ENCODE measurements at regions not wholly inside any gene's neighbourhood (a gene's known extent, or its start where the extent isn't known, plus 50 kb on each side); places are given as distances from the start of the nearest gene placed in this dataset.

- Histone ChIP-seq H3K79me2 (ENCODE audit: control insufficient read depth, insufficient read depth, low read length) (no peaks in the 10 kb centered on the region), H3K27ac (ENCODE audit: control insufficient read depth, insufficient read depth, low read length) (no peak overlapping the region), H3K9me3 (ENCODE audit: control insufficient read depth, low read depth, low read length) (no peaks in the 10 kb centered on the region), H3K4me3 (ENCODE audit: control insufficient read depth in 2 of 3, extremely low read depth in 1 of 3, insufficient read depth in 2 of 3, low read depth in 1 of 3, low read length in 3 of 3) (no peak overlapping the region), H3K36me3 (ENCODE audit: control insufficient read depth in 2 of 2, extremely low read depth in 1 of 2, insufficient read depth in 2 of 2, low read length in 2 of 2) (no peaks in the 10 kb centered on the region), H4K20me1 (ENCODE audit: control insufficient read depth, extremely low read depth, insufficient read depth, low read length) (no peaks in the 10 kb centered on the region), H3K9me1 (ENCODE audit: control insufficient read depth, extremely low read depth, insufficient read depth, low read length) (no peaks in the 10 kb centered on the region), H3K4me2 (ENCODE audit: control insufficient read depth, extremely low read depth, insufficient read depth, low read depth, low read length) (no peak overlapping the region), H2AFZ (ENCODE audit: control insufficient read depth, low read length) (no peak overlapping the region), H3K9ac (ENCODE audit: control insufficient read depth, extremely low read depth, insufficient read depth, low read length) (no peak overlapping the region), H3K4me1 (ENCODE audit: control insufficient read depth, extremely low read depth, insufficient read depth, low read length) (no peaks in the 10 kb centered on the region), H3K27me3 (ENCODE audit: control insufficient read depth, extremely low read depth, insufficient read depth, low read length) (no peaks in the 10 kb centered on the region)
- FAIRE-seq: no peak
- TF ChIP-seq CTCF (optimal IDR thresholded peaks at IDR 0.05 in 1 of 3, IDR thresholded peaks at IDR 0.05 in 1 of 3, conservative IDR thresholded peaks at IDR 0.05 in 1 of 3; ENCODE audit: extremely low read depth in 1 of 3, insufficient read depth in 2 of 3, low read length in 3 of 3): no peak
- TF ChIP-seq EZH2 (IDR thresholded peaks at IDR 0.05; ENCODE audit: low read length): no peak
- DNase-seq (ENCODE audit: low read depth, low spot score): no peak
- dilution Hi-C loops (cut with MboI; ENCODE audit: extremely low pct_ligation_motif_present, low sequenced_read_pairs): no loop called here
These were observed 191.5 kb downstream of the SNX18 start for GRCh38 chr5:54709096-54709495.

- Histone ChIP-seq H3K4me1 (ENCODE audit: control insufficient read depth, extremely low read depth, insufficient read depth, low read length) (no peaks in the 10 kb centered on the region), H3K27ac (ENCODE audit: control insufficient read depth, insufficient read depth, low read length) (no peak overlapping the region), H3K36me3 (ENCODE audit: control insufficient read depth in 2 of 2, extremely low read depth in 1 of 2, insufficient read depth in 2 of 2, low read length in 2 of 2) (no peaks in the 10 kb centered on the region), H3K79me2 (ENCODE audit: control insufficient read depth, insufficient read depth, low read length) (no peaks in the 10 kb centered on the region), H3K9ac (ENCODE audit: control insufficient read depth, extremely low read depth, insufficient read depth, low read length) (no peak overlapping the region), H3K27me3 (ENCODE audit: control insufficient read depth, extremely low read depth, insufficient read depth, low read length) (no peaks in the 10 kb centered on the region), H3K4me2 (ENCODE audit: control insufficient read depth, extremely low read depth, insufficient read depth, low read depth, low read length) (no peak overlapping the region), H4K20me1 (ENCODE audit: control insufficient read depth, extremely low read depth, insufficient read depth, low read length) (no peaks in the 10 kb centered on the region), H2AFZ (ENCODE audit: control insufficient read depth, low read length) (no peak overlapping the region), H3K4me3 (ENCODE audit: control insufficient read depth in 2 of 3, extremely low read depth in 1 of 3, insufficient read depth in 2 of 3, low read depth in 1 of 3, low read length in 3 of 3) (no peak overlapping the region), H3K9me3 (ENCODE audit: control insufficient read depth, low read depth, low read length) (no peaks in the 10 kb centered on the region), H3K9me1 (ENCODE audit: control insufficient read depth, extremely low read depth, insufficient read depth, low read length) (no peaks in the 10 kb centered on the region)
- dilution Hi-C loops (cut with MboI; ENCODE audit: extremely low pct_ligation_motif_present, low sequenced_read_pairs): no loop called here
- TF ChIP-seq EZH2 (IDR thresholded peaks at IDR 0.05; ENCODE audit: low read length) (no peak), CTCF (optimal IDR thresholded peaks at IDR 0.05 in 1 of 3, IDR thresholded peaks at IDR 0.05 in 1 of 3, conservative IDR thresholded peaks at IDR 0.05 in 1 of 3; ENCODE audit: extremely low read depth in 1 of 3, insufficient read depth in 2 of 3, low read length in 3 of 3) (no peak)
- DNase-seq (ENCODE audit: low read depth, low spot score) (no peak), FAIRE-seq (no peak)
These were observed 190.3 kb downstream of the SNX18 start for GRCh38 chr5:54707841-54708240.

Data from keratinocyte (primary cell).